ENCODE measurements at regions not wholly inside any gene's neighbourhood (a gene's known extent, or its start where the extent isn't known, plus 50 kb on each side); places are given as distances from the start of the nearest gene placed in this dataset.

- H3K27ac ChIP-seq (ENCODE audit: control insufficient read depth, insufficient read depth), result no peak overlapping the region
- no peaks in the 10 kb centered on the region for H3K79me2 ChIP-seq (ENCODE audit: control insufficient read depth, insufficient read depth, low read length)
- H3K9ac ChIP-seq (ENCODE audit: control insufficient read depth, insufficient read depth, low read length), result no peak overlapping the region
- H3K9me3 ChIP-seq (replicated peaks; ENCODE audit: control insufficient read depth, insufficient read depth, low read length), result no peaks in the 10 kb centered on the region
- H3K27me3 ChIP-seq (replicated peaks in 1 of 2; ENCODE audit: control insufficient read depth in 2 of 2, insufficient read depth in 2 of 2, low read length in 1 of 2), result no peaks in the 10 kb centered on the region
- in situ Hi-C loops (cut with MboI), result loop anchor here (25.0 kb wide), 1 partner anchor 634 kb away; no protein-coding TSS in a partner anchor
- ChIA-PET CTCF (no interaction called here), RAD21 (ENCODE audit: unreplicated experiment) (no interaction called here), SMC1A (ENCODE audit: uncharacterized antibody, unreplicated experiment) (no interaction called here), POLR2A (no interaction called here)
- no peaks in the 10 kb centered on the region for H3K4me1 ChIP-seq (ENCODE audit: control insufficient read depth, insufficient read depth, low read length)
- no peak for FAIRE-seq
- no peak overlapping the region for H3K4me3 ChIP-seq
- TF ChIP-seq SP1 (IDR thresholded peaks at IDR 0.05; ENCODE audit: low read depth, low read length), result no peak
- TF ChIP-seq BCL3 (IDR thresholded peaks at IDR 0.05; ENCODE audit: borderline replicate concordance, insufficient read depth, low read depth, low read length, poor library complexity, severe bottlenecking), result no peak
- TF ChIP-seq ZNF24 (IDR thresholded peaks at IDR 0.05), result no peak
- no peak for TF ChIP-seq BMI1 (IDR thresholded peaks at IDR 0.05; ENCODE audit: borderline replicate concordance)
- no peak for TF ChIP-seq RUNX3 (IDR thresholded peaks at IDR 0.05; ENCODE audit: low read length)
- TF ChIP-seq CREB1 (IDR thresholded peaks at IDR 0.05; ENCODE audit: low read depth), result no peak
- no peak for TF ChIP-seq JUND (IDR thresholded peaks at IDR 0.05; ENCODE audit: low read depth, low read length)
- no peak for TF ChIP-seq ELK1 (IDR thresholded peaks at IDR 0.05; ENCODE audit: low read depth, low read length)
- TF ChIP-seq YBX1 (IDR thresholded peaks at IDR 0.05), result no peak
- no peak for TF ChIP-seq SUPT20H (IDR thresholded peaks at IDR 0.05; ENCODE audit: borderline replicate concordance, control insufficient read depth, low read depth, low read length)
- no peak for TF ChIP-seq STAT3 (IDR thresholded peaks at IDR 0.05; ENCODE audit: low read depth, low read length)
- no peak for TF ChIP-seq ZNF384 (IDR thresholded peaks at IDR 0.05; ENCODE audit: borderline replicate concordance, low read depth, low read length)
- no peak for TF ChIP-seq SREBF1 (IDR thresholded peaks at IDR 0.05; ENCODE audit: low read length)
- no peak for TF ChIP-seq KLF5 (IDR thresholded peaks at IDR 0.05; ENCODE audit: partially characterized antibody)
- no peaks in the 10 kb centered on the region for H3K36me3 ChIP-seq (ENCODE audit: control insufficient read depth in 2 of 2, insufficient read depth in 2 of 2, low read length in 1 of 2)
- WGBS (ENCODE audit: insufficient coverage, insufficient replicate concordance, low lambda C conversion rate, missing lambda C conversion rate), result 35% methylated on average over 3 of the region's 3 CpGs
- ATAC-seq, result no peak
- no peak overlapping the region for H2AFZ ChIP-seq (ENCODE audit: control insufficient read depth, low read depth, low read length)
- BruUV-seq (replicated peaks), result no TSS peak
- H3K4me2 ChIP-seq (ENCODE audit: control insufficient read depth, insufficient read depth), result no peak overlapping the region
- H4K20me1 ChIP-seq (ENCODE audit: control insufficient read depth, insufficient read depth), result no peaks in the 10 kb centered on the region
- DNase-seq (ENCODE audit: low read depth, low spot score), result no peak
- intact Hi-C loops (cut with micrococcal nuclease; ENCODE audit: unreplicated experiment), result no loop called here
Measured at GRCh38 chr21:15495965-15496364, 233.8 kb upstream of the USP25 start.
